GM06990 (cell line): ENCODE measurements at regions not wholly inside any gene's neighbourhood (a gene's known extent, or its start where the extent isn't known, plus 50 kb on each side); places are given as distances from the start of the nearest gene placed in this dataset.

Experiments
- DNase-seq: peaks from one replicate; pipeline ENCODE4 v3.0.0-alpha.2; 2011; ENCODE audit not compliant: insufficient read length; ENCODE audit errors: extremely low read depth
- H3K27me3 ChIP-seq: replicated peaks from 2 replicates; pipeline ENCODE4 v1.6.0; 2011; ENCODE audit warnings: low read length; ENCODE audit not compliant: control insufficient read depth, insufficient read depth
- H3K36me3 ChIP-seq: 2 replicates; pipeline ENCODE4 v1.5.1; 2011; ENCODE audit warnings: low read length; ENCODE audit not compliant: control insufficient read depth, insufficient read depth
- H3K4me3 ChIP-seq: replicated peaks from 2 replicates; pipeline ENCODE4 v1.5.1; 2011; ENCODE audit warnings: low read depth, mild to moderate bottlenecking, control low read depth, low read length
- TF ChIP-seq, protein P1 (sequence below): IDR thresholded peaks from 2 replicates; pipeline ENCODE4 v1.5.1; 2011; ENCODE audit warnings: low read length, control low read depth, mild to moderate bottlenecking, inconsistent platforms; ENCODE audit not compliant: insufficient read depth, poor library complexity, severe bottlenecking

DNA sequence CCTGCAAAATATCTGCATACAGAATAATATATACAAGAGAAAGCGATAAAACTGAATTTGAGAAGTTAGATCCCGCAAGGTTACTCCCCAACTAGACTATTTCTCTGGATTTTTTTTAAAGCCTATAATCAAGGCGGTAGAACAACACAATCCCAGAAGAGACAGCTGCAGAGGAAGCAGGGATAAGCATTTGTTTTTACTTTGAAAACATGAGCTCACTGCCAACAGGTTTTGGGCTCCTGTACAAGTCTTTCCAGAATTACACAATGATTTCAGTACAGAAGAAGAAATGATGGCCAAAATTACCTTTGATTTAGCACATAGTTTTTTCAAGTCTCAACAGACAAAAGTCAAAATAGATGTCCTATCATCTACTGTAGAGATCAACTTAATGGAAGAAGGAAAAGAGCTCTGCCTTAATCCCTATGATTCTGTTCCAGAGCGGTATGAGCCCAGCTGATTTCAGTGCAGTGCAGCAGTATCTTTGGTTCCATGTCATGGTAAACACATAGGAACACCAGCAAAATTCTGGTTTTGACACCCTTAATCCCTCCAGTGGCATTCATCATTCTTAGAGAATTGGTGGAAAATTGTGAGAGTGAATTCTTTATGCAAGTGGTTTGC lies 304.3 kb downstream of the HDGFL1 start:
- TF ChIP-seq, protein P1, sequence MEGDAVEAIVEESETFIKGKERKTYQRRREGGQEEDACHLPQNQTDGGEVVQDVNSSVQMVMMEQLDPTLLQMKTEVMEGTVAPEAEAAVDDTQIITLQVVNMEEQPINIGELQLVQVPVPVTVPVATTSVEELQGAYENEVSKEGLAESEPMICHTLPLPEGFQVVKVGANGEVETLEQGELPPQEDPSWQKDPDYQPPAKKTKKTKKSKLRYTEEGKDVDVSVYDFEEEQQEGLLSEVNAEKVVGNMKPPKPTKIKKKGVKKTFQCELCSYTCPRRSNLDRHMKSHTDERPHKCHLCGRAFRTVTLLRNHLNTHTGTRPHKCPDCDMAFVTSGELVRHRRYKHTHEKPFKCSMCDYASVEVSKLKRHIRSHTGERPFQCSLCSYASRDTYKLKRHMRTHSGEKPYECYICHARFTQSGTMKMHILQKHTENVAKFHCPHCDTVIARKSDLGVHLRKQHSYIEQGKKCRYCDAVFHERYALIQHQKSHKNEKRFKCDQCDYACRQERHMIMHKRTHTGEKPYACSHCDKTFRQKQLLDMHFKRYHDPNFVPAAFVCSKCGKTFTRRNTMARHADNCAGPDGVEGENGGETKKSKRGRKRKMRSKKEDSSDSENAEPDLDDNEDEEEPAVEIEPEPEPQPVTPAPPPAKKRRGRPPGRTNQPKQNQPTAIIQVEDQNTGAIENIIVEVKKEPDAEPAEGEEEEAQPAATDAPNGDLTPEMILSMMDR, result no peak
- no peaks in the 10 kb centered on the region for H3K27me3 ChIP-seq
- no peak for DNase-seq

GRCh38 chr6:22875845-22876244 lies 306.5 kb downstream of the HDGFL1 start:
- Histone ChIP-seq H3K4me3 (no peak overlapping the region), H3K36me3 (no peaks in the 10 kb centered on the region), H3K27me3 (no peaks in the 10 kb centered on the region)
- no peak for DNase-seq
- TF ChIP-seq, protein P1, result no peak

More for the DNA sequence above, 304.3 kb downstream of the HDGFL1 start:
- H3K36me3 ChIP-seq, result no peaks in the 10 kb centered on the region
- H3K4me3 ChIP-seq, result no peak overlapping the region

- Histone ChIP-seq H3K4me3 (no peak overlapping the region), H3K27me3 (no peaks in the 10 kb centered on the region), H3K36me3 (no peaks in the 10 kb centered on the region)
- TF ChIP-seq, protein P1, result no peak
- DNase-seq, result no peak
These were observed 308.9 kb downstream of the HDGFL1 start for GRCh38 chr6:22878324-22878701.

GRCh38 chr6:22878706-22879105 lies 309.3 kb downstream of the HDGFL1 start:
- no peaks in the 10 kb centered on the region for H3K27me3 ChIP-seq
- TF ChIP-seq, protein P1, result no peak
- DNase-seq, result no peak
- H3K36me3 ChIP-seq, result no peaks in the 10 kb centered on the region
- no peak overlapping the region for H3K4me3 ChIP-seq

DNA sequence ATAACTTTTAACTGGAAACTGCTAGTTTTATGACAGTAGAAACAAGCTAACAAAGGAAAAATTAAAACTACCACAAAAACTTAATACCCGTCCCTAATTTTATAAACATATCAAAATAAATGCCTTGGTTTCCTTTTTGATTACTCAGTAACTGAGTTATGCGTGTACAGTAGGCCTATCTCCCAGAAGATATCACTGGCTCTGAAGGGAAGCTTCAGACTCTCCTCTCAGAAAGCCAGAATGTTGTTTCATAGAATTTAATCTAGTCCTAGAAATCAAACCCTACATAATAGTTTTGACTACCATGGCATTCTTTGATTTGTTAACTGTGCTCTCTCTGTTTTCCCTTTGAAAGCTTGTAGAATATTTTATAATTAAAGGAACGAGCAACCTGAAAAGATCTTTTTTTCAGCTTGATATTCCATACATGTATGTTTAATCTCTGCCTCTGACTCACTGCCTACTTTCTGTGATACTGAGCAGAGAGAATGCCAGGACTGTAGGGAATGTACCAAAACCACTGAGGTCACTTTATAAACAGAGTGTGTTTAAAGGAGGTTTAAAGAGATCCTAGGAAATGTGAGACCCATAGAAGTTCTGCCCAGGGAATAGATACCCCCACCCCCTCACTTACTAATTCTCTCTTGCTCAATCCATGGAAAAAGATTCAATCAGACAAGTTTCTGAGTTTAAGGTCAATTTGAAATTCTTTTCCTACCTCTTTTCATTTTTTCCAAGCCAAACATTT lies 311.5 kb downstream of the HDGFL1 start:
- Histone ChIP-seq H3K36me3 (no peaks in the 10 kb centered on the region), H3K4me3 (no peak overlapping the region), H3K27me3 (no peaks in the 10 kb centered on the region)
- TF ChIP-seq, protein P1, result no peak
- DNase-seq, result no peak
